Rectal smooth muscle tissue (tissue), 1 donor: ENCODE measurements at regions not wholly inside any gene's neighbourhood (a gene's known extent, or its start where the extent isn't known, plus 50 kb on each side); places are given as distances from the start of the nearest gene placed in this dataset.
"Not testable (repeated sequence)": the region's sequence is repeated elsewhere in the genome, so short reads cannot be mapped to it uniquely, and the experiment has no call there.

Experiments used
- H3K27ac ChIP-seq: one replicate; pipeline ENCODE4 v1.7.0; 2013; ENCODE audit warnings: low read depth, low read length, inconsistent platforms
- H3K27me3 ChIP-seq: one replicate; pipeline ENCODE4 v1.7.0; 2013; ENCODE audit warnings: low read length; ENCODE audit not compliant: control insufficient read depth, insufficient read depth
- H3K36me3 ChIP-seq: one replicate; pipeline ENCODE4 v1.7.0; 2013; ENCODE audit warnings: low read length; ENCODE audit not compliant: control insufficient read depth, insufficient read depth
- H3K4me1 ChIP-seq: one replicate; pipeline ENCODE4 v1.7.0; 2013; ENCODE audit warnings: low read length; ENCODE audit not compliant: control insufficient read depth, insufficient read depth
- H3K4me3 ChIP-seq: one replicate; pipeline ENCODE4 v1.7.0; 2013; ENCODE audit warnings: low read length
- H3K9ac ChIP-seq: one replicate; pipeline ENCODE4 v1.7.0; 2013; ENCODE audit warnings: low read length

GRCh38 chr14:22210026-22210425, 379.0 kb downstream of the DAD1 start:
- Histone ChIP-seq H3K36me3 (no peaks in the 10 kb centered on the region), H3K27ac (no peak overlapping the region), H3K9ac (no peak overlapping the region), H3K27me3 (no peaks in the 10 kb centered on the region), H3K4me3 (no peak overlapping the region), H3K4me1 (no peaks in the 10 kb centered on the region)

GRCh38 chr14:22203036-22203435, 386.0 kb downstream of the DAD1 start:
- H3K4me3 ChIP-seq: no peak overlapping the region
- H3K4me1 ChIP-seq: no peaks in the 10 kb centered on the region
- no peaks in the 10 kb centered on the region for H3K27me3 ChIP-seq
- H3K27ac ChIP-seq: no peak overlapping the region
- no peak overlapping the region for H3K9ac ChIP-seq
- H3K36me3 ChIP-seq: no peaks in the 10 kb centered on the region

GRCh38 chr14:22202313-22202712, 386.7 kb downstream of the DAD1 start:
- Histone ChIP-seq H3K36me3 (no peaks in the 10 kb centered on the region), H3K9ac (no peak overlapping the region), H3K27me3 (no peaks in the 10 kb centered on the region), H3K27ac (no peak overlapping the region), H3K4me3 (no peak overlapping the region), H3K4me1 (no peaks in the 10 kb centered on the region)

- no peak overlapping the region for H3K27ac ChIP-seq
- H3K27me3 ChIP-seq: no peaks in the 10 kb centered on the region
Measured at GRCh38 chr14:22200977-22201605, 387.9 kb downstream of the DAD1 start.

GRCh38 chr14:22200131-22200530, 388.9 kb downstream of the DAD1 start:
- H3K4me3 ChIP-seq, H3K4me1 ChIP-seq, H3K27me3 ChIP-seq, H3K36me3 ChIP-seq, H3K9ac ChIP-seq, H3K27ac ChIP-seq: not testable (repeated sequence)

More at GRCh38 chr14:22200977-22201605, 387.9 kb downstream of the DAD1 start:
- no peaks in the 10 kb centered on the region for H3K36me3 ChIP-seq
- H3K4me3 ChIP-seq: no peak overlapping the region
- no peaks in the 10 kb centered on the region for H3K4me1 ChIP-seq
- no peak overlapping the region for H3K9ac ChIP-seq

- H3K36me3 ChIP-seq: no peaks in the 10 kb centered on the region
- H3K4me1 ChIP-seq: no peaks in the 10 kb centered on the region
- no peak overlapping the region for H3K27ac ChIP-seq
- H3K9ac ChIP-seq: no peak overlapping the region
- no peaks in the 10 kb centered on the region for H3K27me3 ChIP-seq
- H3K4me3 ChIP-seq: no peak overlapping the region
Measured at GRCh38 chr14:22194664-22195063, 394.4 kb downstream of the DAD1 start.

GRCh38 chr14:22190411-22191191, 398.4 kb downstream of the DAD1 start:
- Histone ChIP-seq H3K36me3 (no peaks in the 10 kb centered on the region), H3K27ac (no peak overlapping the region), H3K4me3 (no peak overlapping the region), H3K27me3 (no peaks in the 10 kb centered on the region), H3K9ac (no peak overlapping the region), H3K4me1 (no peaks in the 10 kb centered on the region)

GRCh38 chr14:22189881-22190280, 399.1 kb downstream of the DAD1 start:
- Histone ChIP-seq H3K4me3 (no peak overlapping the region), H3K27me3 (no peaks in the 10 kb centered on the region), H3K36me3 (no peaks in the 10 kb centered on the region), H3K27ac (no peak overlapping the region), H3K9ac (no peak overlapping the region), H3K4me1 (no peaks in the 10 kb centered on the region)

GRCh38 chr14:22188318-22188717, 400.7 kb downstream of the DAD1 start:
- H3K4me3 ChIP-seq: no peak overlapping the region
- no peaks in the 10 kb centered on the region for H3K4me1 ChIP-seq
- no peaks in the 10 kb centered on the region for H3K36me3 ChIP-seq
- no peak overlapping the region for H3K9ac ChIP-seq
- no peak overlapping the region for H3K27ac ChIP-seq
- no peaks in the 10 kb centered on the region for H3K27me3 ChIP-seq

GRCh38 chr14:22185789-22186188, 403.2 kb downstream of the DAD1 start:
- no peaks in the 10 kb centered on the region for H3K4me1 ChIP-seq
- no peak overlapping the region for H3K9ac ChIP-seq
- H3K4me3 ChIP-seq: no peak overlapping the region
- no peaks in the 10 kb centered on the region for H3K27me3 ChIP-seq
- no peak overlapping the region for H3K27ac ChIP-seq
- no peaks in the 10 kb centered on the region for H3K36me3 ChIP-seq

- Histone ChIP-seq H3K9ac (no peak overlapping the region), H3K27me3 (no peaks in the 10 kb centered on the region), H3K4me3 (no peak overlapping the region), H3K4me1 (no peaks in the 10 kb centered on the region), H3K36me3 (no peaks in the 10 kb centered on the region), H3K27ac (no peak overlapping the region)
Measured at GRCh38 chr14:22185191-22185590, 403.8 kb downstream of the DAD1 start.

- Histone ChIP-seq H3K36me3 (no peaks in the 10 kb centered on the region), H3K4me1 (no peaks in the 10 kb centered on the region), H3K4me3 (no peak overlapping the region), H3K9ac (no peak overlapping the region), H3K27me3 (no peaks in the 10 kb centered on the region), H3K27ac (no peak overlapping the region)
Measured at GRCh38 chr14:22184830-22185168, 404.2 kb downstream of the DAD1 start.
